ENCODE measurements at regions not wholly inside any gene's neighbourhood (a gene's known extent, or its start where the extent isn't known, plus 50 kb on each side); places are given as distances from the start of the nearest gene placed in this dataset.

DNA sequence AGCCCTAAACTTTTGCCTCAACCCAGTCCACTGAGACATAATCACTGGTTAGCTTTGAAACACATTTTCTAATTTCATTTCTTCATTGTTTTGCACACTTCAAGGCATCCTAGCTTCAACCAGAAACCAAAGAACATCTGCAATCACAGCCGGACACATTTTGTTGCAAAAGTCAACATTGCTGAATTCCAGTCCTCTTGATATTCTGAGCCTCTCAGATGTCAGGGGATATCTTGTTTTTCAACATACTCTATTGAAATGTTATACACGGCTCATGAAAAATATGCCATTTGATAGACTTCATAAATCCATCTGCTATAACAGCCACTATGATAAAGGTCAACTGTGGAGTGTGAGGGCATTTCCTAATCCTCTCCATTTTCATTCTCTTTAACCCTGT, 241.6 kb upstream of the PUDP start:
- Histone ChIP-seq H3K27ac (no peak overlapping the region), H3K9me3 (no peaks in the 10 kb centered on the region), H3K27me3 (no peaks in the 10 kb centered on the region), H3K4me1 (no peaks in the 10 kb centered on the region), H3K4me3 (no peak overlapping the region), H3K36me3 (replicated peaks in 1 of 2; ENCODE audit: insufficient read depth in 1 of 2, low read depth in 2 of 2) (no peaks in the 10 kb centered on the region)
- no peak for ATAC-seq
- intact Hi-C loops (cut with DNase I), result no loop called here
- DNase-seq, result no peak
- WGBS, 2 donors, result 31 to 46% methylated on average over 2 of the region's 2 CpGs
- TF ChIP-seq, protein P1, sequence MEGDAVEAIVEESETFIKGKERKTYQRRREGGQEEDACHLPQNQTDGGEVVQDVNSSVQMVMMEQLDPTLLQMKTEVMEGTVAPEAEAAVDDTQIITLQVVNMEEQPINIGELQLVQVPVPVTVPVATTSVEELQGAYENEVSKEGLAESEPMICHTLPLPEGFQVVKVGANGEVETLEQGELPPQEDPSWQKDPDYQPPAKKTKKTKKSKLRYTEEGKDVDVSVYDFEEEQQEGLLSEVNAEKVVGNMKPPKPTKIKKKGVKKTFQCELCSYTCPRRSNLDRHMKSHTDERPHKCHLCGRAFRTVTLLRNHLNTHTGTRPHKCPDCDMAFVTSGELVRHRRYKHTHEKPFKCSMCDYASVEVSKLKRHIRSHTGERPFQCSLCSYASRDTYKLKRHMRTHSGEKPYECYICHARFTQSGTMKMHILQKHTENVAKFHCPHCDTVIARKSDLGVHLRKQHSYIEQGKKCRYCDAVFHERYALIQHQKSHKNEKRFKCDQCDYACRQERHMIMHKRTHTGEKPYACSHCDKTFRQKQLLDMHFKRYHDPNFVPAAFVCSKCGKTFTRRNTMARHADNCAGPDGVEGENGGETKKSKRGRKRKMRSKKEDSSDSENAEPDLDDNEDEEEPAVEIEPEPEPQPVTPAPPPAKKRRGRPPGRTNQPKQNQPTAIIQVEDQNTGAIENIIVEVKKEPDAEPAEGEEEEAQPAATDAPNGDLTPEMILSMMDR (IDR thresholded peaks at IDR 0.05), result no peak
- no peak for TF ChIP-seq POLR2A (IDR thresholded peaks at IDR 0.05)

DNA sequence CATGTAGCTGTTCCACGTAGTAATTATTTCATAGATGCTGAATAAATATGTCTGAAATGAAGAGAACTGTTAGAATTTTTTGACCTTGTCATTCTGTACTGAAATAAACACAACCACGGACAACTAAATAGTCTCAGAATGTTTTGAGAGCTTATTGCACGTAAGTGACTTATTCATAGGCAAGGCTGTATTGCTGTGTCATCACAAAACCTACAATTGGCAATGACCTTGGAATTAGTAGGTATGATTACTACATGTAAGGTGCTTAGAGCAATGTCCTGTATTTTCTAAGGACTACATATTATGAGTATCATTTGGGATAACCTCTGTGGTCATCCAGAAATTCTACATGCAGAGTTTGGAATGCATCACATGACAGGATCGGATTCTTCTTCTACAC, 237.2 kb upstream of the PUDP start:
- WGBS, 2 donors, result 55 to 59% methylated on average over 4 of the region's 4 CpGs
- ATAC-seq (no peak), DNase-seq (no peak)
- no peak for TF ChIP-seq POLR2A (IDR thresholded peaks at IDR 0.05)
- TF ChIP-seq, protein P1 (IDR thresholded peaks at IDR 0.05), result no peak
- intact Hi-C loops (cut with DNase I), result no loop called here
- Histone ChIP-seq H3K36me3 (replicated peaks in 1 of 2; ENCODE audit: insufficient read depth in 1 of 2, low read depth in 2 of 2) (no peaks in the 10 kb centered on the region), H3K4me1 (no peaks in the 10 kb centered on the region), H3K4me3 (no peak overlapping the region), H3K27me3 (no peaks in the 10 kb centered on the region), H3K27ac (no peak overlapping the region), H3K9me3 (no peaks in the 10 kb centered on the region)

DNA sequence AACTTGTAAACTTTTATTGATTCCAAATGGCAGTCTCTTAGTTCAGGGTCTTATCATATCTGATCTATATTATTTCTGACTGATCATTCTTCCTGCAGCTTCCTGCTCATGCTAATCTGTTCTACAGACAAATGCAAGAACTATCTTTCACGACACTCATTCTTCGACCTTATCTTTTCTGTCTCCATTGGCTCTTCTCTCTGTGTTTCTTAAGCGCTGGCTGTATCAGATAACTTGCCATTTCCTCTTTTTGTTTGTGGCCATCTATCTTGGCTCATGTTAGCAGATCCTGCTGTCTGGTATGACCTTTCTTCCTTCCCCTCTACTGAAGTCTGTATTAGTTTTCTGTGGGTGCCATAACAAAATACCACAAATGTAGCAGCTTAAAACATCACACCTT, 230.5 kb upstream of the PUDP start:
- Histone ChIP-seq H3K27me3 (no peaks in the 10 kb centered on the region), H3K9me3 (no peaks in the 10 kb centered on the region), H3K36me3 (replicated peaks in 1 of 2; ENCODE audit: insufficient read depth in 1 of 2, low read depth in 2 of 2) (no peaks in the 10 kb centered on the region), H3K27ac (no peak overlapping the region), H3K4me1 (no peaks in the 10 kb centered on the region), H3K4me3 (no peak overlapping the region)
- DNase-seq (no peak), ATAC-seq (no peak)
- TF ChIP-seq POLR2A (IDR thresholded peaks at IDR 0.05), result no peak
- TF ChIP-seq, protein P1 (IDR thresholded peaks at IDR 0.05), result no peak
- intact Hi-C loops (cut with DNase I), result no loop called here
- 54 to 64% methylated on average over 3 of the region's 3 CpGs for WGBS, 2 donors

GRCh38 chrX:7372825-7373525, 225.0 kb upstream of the PUDP start:
- H3K9me3 ChIP-seq, result no peaks in the 10 kb centered on the region
- no peak for TF ChIP-seq POLR2A (IDR thresholded peaks at IDR 0.05)
- TF ChIP-seq, protein P1 (IDR thresholded peaks at IDR 0.05), result no peak

DNA sequence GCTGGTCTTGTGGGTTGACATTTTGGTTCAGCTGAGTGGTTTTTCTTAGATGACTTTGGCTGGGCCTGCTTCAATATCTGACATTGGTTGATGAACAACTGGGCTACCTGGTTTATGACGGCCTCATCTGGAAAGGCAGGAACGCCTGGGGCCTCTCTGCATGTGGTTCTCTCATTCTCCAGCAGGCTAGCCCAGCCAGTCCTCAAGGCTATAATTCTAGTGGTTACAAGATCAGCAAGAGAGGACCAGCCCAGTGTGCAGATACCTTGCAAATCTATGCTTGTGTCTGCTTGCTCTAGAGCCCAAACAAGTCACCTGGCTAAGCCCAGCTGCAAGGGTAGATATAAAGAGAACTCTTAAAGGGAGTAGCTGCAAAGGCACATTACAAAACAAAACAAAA, 214.2 kb upstream of the PUDP start:
- Histone ChIP-seq H3K9me3 (no peaks in the 10 kb centered on the region), H3K36me3 (replicated peaks in 1 of 2; ENCODE audit: insufficient read depth in 1 of 2, low read depth in 2 of 2) (no peaks in the 10 kb centered on the region), H3K27me3 (no peaks in the 10 kb centered on the region), H3K4me1 (no peaks in the 10 kb centered on the region), H3K4me3 (no peak overlapping the region), H3K27ac (no peak overlapping the region)
- DNase-seq, result no peak
- no peak for TF ChIP-seq POLR2A (IDR thresholded peaks at IDR 0.05)
- TF ChIP-seq, protein P1 (IDR thresholded peaks at IDR 0.05), result no peak
- WGBS, 2 donors, result 52 to 69% methylated on average over 2 of the region's 2 CpGs
- ATAC-seq, result no peak
- intact Hi-C loops (cut with DNase I), result no loop called here

More at GRCh38 chrX:7372825-7373525, 225.0 kb upstream of the PUDP start:
- WGBS, 2 donors, result 52 to 62% methylated on average over 7 of the region's 7 CpGs
- no peaks in the 10 kb centered on the region for H3K4me1 ChIP-seq
- H3K4me3 ChIP-seq, result no peak overlapping the region
- H3K27ac ChIP-seq, result no peak overlapping the region
- no peak for ATAC-seq
- no peak for DNase-seq
- intact Hi-C loops (cut with DNase I), result no loop called here
- no peaks in the 10 kb centered on the region for H3K27me3 ChIP-seq
- H3K36me3 ChIP-seq (replicated peaks in 1 of 2; ENCODE audit: insufficient read depth in 1 of 2, low read depth in 2 of 2), result no peaks in the 10 kb centered on the region

Measured in body of pancreas (tissue), 4 donors.